NCI-H748 treated with DMSO at 0.1 percent for 48 hours (cell line): ENCODE measurements at regions not wholly inside any gene's neighbourhood (a gene's known extent, or its start where the extent isn't known, plus 50 kb on each side); places are given as distances from the start of the nearest gene placed in this dataset.

Source experiments
- DNase-seq: peaks from one replicate; lab custom pipeline; 2025; lab: John Stamatoyannopoulos, UW

GRCh38 chr3:150067561-150067960 is 96.9 kb upstream of the PFN2 start:
- DNase-seq: no peak

- DNase-seq: no peak
Measured at GRCh38 chr3:150064971-150065370, 94.3 kb upstream of the PFN2 start.

- no peak for DNase-seq
Measured at GRCh38 chr3:150063237-150063636, 92.5 kb upstream of the PFN2 start.

GRCh38 chr3:150062492-150062891 is 91.8 kb upstream of the PFN2 start:
- DNase-seq: no peak

- no peak for DNase-seq
Measured at GRCh38 chr3:150061288-150062024, 90.8 kb upstream of the PFN2 start.

- peak; percentile 32 for DNase-seq
Measured at GRCh38 chr3:150059729-150060128, 89.0 kb upstream of the PFN2 start.

GRCh38 chr3:150059241-150059640 is 88.5 kb upstream of the PFN2 start:
- DNase-seq: no peak

- no peak for DNase-seq
Measured at GRCh38 chr3:150057227-150057626, 86.5 kb upstream of the PFN2 start.

- no peak for DNase-seq
Measured at GRCh38 chr3:150055332-150055731, 84.6 kb upstream of the PFN2 start.

- DNase-seq: no peak
Measured at GRCh38 chr3:150054635-150055034, 83.9 kb upstream of the PFN2 start.

- DNase-seq: no peak
Measured at GRCh38 chr3:150050510-150050909, 79.8 kb upstream of the PFN2 start.

GRCh38 chr3:150049317-150049716 is 78.6 kb upstream of the PFN2 start:
- no peak for DNase-seq

- DNase-seq: no peak
Measured at GRCh38 chr3:150041877-150042276, 71.2 kb upstream of the PFN2 start.

GRCh38 chr3:150040097-150040496 is 69.4 kb upstream of the PFN2 start:
- DNase-seq: no peak

- no peak for DNase-seq
Measured at GRCh38 chr3:150038830-150039229, 68.1 kb upstream of the PFN2 start.

GRCh38 chr3:150036780-150037179 is 66.1 kb upstream of the PFN2 start:
- DNase-seq: no peak

GRCh38 chr3:150035910-150036612 is 65.4 kb upstream of the PFN2 start:
- no peak for DNase-seq

GRCh38 chr3:150035301-150035779 is 64.6 kb upstream of the PFN2 start:
- DNase-seq: no peak

GRCh38 chr3:150033721-150034120 is 63.0 kb upstream of the PFN2 start:
- no peak for DNase-seq

- no peak for DNase-seq
Measured at GRCh38 chr3:150030841-150031240, 60.1 kb upstream of the PFN2 start.

GRCh38 chr3:150023239-150023636 is 52.5 kb upstream of the PFN2 start:
- no peak for DNase-seq

GRCh38 chr3:150022381-150023238 is 51.9 kb upstream of the PFN2 start:
- no peak for DNase-seq

GRCh38 chr3:150020527-150020926 is 49.8 kb upstream of the PFN2 start:
- DNase-seq: no peak
